Activated CD8-positive, alpha-beta memory T cell treated with anti-CD3 and anti-CD28 coated beads, Interleukin-2, amount 50 U/mL, for 1 hour (primary cell): ENCODE measurements at regions not wholly inside any gene's neighbourhood (a gene's known extent, or its start where the extent isn't known, plus 50 kb on each side); places are given as distances from the start of the nearest gene placed in this dataset.

Source experiments
- DNase-seq: peaks from one replicate; pipeline ENCODE4 v3.0.0-alpha.2; 2020; ENCODE audit errors: extremely low read depth

DNA sequence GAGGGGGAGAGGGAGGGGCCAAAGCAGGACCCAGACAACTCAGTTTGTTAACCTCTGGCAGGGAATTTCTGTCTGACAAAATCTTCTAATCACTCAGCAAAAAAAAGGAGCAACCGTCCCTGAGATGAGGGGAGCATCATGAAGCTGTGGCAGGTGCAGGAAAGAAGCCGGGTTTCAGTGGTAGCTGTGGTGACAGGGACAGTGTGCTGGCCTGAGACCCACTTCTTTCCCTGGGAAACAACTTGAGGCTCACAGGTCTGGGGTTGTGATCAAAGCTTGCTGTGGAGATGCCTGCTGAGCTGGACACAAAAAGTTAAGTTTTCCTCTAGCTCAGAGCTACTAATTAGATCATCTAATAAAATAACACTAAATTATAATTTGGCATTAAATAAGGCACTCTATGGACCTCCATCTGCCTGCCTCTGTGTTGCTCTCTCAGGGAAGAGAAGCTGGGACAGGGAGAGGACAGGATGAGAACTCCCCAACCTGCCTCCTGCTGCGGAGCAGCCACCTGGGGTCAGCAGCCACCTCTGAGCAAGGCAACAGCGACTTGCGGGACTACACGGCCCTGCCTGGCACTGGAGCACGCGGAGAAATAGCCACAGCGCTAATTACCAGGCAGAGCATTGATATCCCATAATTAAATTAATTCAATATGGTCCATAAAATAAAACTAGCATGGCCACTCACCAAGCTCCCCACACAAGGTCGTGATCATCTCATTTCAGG, 104.6 kb upstream of the TEX51 start:
- DNase-seq, result no peak

DNA sequence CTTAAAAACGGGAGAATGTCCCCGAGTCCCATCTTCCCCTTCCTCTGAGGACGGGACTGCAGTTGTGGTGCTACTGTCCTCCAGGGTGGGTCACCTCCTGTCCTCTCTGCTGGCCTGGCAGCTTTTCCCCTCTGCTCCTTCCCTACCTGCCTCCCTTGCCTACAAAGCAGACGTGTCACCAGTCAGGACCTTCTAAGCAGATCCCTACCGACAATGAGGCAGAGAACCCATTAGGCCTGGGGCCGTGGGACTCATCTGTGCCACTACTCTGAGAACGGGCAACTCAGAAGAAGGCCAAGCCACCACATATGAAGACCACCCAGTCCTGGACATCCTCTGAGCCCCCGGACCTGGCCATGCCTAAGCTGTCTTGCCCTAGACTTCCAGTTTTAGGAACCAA, 103.0 kb upstream of the TEX51 start:
- no peak for DNase-seq

DNA sequence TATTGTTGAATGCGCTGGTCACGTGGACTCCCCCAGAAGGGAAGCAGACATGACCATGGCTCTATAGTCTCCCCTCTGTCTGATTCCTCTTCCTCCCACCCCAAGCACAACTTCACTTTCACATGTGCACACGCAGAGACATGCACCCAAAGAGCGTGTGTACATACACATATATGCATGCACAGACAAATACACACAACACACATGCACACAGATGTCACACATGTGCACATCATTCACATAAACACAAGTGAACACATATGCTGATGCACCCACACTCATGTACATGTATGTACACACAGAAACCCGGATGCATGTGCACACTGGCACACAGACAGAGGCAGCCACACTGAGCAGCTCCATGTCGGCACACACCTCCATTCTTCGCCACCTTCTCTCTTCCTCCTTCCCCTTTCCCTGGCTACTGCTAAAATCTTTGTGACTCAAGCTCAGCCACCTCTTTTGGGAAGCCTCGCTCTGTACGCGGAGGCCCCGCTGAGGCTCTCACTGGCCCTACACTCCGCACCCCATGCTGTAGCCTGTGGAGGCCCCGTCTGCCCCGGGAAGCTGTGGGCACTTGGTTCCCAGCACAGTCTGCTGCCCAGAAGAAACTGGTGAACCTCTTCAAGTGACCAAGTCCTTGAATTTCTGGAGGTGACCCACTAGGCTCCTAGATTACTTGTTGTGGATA, 101.6 kb upstream of the TEX51 start:
- DNase-seq, result no peak

DNA sequence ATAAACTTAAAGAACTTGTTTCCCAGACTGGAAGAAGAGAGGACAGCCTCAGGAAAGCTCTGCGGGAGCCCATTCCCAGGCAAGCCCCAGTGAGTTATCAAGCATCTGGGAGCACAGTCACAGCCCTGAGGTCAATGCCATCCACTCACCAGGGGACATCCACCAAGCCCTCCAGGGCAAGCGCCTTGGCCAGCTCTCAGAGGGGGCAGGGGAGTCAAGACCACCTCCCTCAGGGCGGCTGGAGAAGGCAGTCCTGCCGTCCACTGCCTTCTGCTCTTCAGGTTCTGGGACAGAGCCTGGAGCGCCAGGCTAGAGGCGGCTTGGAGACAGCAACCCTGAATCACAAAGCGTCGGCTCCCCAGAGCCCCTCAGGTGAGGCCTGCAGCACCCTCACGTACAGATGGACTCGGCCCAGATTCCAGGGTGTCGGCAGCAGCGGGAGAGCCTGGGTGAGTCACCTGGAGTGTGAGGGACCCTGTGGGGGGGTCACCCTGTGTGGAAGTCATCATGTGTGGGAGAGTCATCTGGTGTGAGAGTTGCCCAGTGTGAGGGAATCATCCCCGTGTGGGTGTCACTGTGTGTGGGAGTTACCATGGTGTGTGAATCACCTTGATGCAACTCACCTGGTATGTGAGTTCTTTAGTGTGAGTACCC, 100.9 kb upstream of the TEX51 start:
- DNase-seq, result no peak

DNA sequence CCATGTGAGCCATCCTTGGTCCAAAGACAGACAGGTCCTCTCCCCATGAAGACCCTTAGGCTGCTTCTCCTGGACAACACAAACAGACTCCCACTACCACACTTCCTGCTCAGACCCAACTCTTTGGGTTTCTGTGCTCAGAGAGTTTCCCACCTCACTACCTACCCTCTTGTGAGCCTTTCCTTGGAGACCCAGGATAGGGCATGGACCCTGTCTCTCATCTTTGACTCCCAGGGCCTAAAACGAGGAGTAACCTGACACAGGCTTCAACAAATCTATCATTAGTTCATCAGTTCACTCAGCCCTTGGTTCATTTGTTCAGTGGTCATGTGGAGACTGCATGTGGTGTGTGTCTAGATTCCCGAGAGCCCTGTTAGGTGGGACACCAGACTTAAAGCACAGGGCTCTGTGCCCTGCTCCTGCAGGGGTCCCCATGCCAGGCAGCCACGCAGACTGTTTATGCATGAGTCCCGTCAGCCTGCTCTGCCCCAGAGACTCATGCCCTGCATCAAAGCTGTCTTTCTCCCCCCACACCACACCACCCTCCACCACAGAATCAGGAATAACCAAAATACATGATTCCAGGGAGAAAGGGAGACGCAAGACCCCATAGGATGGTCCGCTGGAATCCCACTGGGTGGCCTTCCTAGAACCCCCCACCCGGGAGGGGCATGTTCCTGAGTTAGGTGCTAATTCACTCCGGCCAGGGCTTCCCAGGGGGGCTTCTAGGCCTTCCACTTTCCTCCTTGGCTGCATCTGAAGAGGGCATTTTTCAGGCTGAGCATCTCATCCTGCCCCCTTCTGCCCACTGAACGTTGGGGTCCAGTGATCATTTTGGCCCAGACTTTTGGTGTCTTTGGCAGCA, 100.2 kb upstream of the TEX51 start:
- DNase-seq, result no peak

DNA sequence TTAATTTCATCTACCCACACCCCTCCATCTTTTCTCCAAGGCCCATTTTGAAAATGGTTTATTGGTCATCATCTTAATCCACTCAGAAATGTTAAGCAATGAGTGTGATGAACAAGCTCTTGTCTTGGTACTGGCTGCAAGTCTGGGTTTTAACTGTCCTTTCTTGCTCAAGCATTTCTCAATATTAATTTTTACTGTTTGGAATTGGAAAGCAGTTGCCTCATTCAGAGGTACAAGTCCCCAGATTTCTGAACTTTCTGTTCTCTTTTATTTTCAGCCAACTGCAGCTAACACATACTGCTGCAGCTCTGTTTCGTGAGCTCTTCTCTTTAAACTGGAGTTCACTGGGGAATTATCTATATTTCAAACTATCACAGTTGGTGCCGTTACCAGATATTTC, 99.4 kb upstream of the TEX51 start:
- no peak for DNase-seq

DNA sequence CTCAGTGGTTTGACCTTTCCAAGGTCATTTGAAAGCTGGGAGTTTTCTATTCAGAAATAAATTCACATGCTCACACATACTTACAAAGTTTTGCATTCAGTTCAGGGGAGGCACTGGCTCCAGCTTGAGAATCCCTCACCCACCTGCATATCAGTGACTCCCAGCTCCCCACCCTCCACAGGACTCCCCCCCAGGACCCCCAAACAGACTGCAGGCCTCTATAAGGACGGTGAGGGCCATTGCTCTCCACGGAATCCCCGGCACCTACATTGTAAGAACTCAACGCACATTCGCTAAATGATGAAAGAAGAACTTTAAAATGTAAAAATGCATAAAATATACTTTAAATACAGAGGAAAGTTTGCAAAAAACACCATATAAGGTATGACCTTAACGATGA, 97.2 kb upstream of the TEX51 start:
- DNase-seq, result no peak

DNA sequence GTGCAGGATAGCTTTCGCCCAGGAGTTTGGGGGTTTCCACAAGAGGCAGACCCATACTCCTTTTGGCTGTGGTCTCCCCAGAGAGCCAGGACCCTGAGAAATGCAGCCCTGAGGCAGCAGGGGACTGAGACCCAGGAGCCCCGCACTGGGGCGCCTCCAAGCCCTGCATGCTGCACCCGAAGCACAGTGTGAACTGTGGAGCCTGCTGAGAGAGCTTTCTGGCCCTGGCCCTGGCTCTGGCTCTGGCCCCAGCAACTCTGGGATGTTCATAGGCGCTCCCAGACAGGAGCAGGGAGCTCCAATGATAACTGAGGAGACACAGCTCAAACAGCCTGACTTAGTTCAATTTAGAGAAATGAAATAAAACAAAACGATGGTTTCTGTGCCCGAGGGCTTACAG, 96.4 kb upstream of the TEX51 start:
- DNase-seq, result no peak

DNA sequence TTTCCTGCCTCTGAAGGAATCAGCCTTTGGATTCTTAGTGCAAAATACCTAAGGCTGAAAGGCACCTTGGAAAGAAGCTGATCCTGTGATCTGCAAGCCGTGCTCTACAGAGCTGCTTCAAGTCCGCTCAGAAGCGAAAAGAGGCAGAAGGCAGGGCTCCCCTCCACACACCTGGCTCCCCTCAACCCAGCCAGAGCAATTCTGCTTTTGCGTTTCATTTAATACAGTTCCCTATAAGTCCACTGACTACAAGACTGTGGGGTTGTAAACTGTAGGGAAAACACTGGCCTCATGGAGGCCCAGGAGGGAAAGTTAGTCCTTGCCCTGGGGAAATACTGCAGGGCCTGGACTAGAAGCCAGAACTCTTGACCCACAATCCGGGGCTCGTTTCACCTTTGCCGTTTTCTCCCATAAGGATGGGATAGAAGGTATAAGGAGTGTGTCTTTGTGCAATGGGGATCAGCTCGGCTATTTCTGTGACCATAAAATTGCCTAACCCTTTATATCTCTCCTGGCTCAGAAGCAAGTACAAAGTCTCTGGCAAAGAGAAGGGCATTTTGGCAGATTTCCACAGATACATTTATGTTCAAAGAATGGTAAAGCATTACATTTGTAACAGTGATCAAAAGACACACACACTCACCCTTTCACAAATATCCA, 95.8 kb upstream of the TEX51 start:
- DNase-seq, result no peak

DNA sequence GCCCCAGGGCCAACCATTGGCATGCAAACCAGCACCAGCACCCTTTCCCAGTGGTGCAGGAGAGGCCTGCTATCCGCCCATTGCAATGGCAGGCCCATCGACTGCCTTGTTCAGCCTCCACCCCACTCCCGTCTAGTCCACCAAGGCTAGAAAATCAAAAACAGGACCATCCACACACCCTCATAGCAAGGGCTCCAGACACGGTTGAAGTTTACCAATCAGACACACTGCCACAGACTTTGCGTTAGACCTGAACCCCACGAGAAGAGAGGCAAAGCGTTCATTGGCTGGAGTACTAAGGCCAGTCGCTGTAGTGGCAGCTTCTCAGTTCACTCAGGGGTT, 95.3 kb upstream of the TEX51 start:
- no peak for DNase-seq

DNA sequence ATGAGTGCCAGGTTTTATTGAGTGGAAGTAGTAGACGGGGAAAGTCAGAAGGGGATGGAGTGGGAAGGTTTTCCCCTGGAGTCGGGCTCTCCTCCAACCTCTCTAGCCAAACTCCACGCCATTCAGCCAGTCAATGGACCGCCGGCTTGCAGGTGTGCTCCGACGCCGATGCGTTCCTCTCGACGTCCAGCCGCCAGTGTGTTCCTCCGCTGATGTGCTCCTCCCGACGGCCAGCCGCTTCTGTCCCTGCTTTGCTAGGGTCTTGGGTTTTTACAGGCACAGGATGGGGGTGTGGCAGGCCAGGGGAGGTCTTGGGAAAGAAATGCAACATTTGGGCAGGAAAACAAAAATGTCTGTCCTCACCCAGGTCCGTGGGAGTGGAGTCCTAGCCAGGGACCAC, 94.3 kb upstream of the TEX51 start:
- DNase-seq, result no peak

DNA sequence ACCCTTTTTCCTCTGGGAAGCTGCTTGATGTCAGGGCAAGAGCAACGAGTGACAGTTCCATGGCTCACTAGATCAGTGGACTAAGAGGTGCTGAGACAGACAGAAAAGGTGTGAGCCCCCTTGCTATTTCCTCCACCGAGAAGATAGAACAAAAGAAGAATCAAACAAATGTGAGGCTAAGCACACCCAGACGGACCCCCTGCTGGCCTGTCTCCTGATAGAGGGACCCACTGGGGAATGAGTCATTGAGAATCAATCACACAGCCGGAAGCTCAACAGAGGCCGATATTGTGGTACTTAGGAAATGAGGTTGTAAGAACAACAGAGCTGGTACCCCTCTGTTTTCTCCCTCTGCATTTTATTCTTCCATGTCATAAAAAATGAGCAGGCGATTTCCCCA, 89.8 kb upstream of the TEX51 start:
- no peak for DNase-seq

DNA sequence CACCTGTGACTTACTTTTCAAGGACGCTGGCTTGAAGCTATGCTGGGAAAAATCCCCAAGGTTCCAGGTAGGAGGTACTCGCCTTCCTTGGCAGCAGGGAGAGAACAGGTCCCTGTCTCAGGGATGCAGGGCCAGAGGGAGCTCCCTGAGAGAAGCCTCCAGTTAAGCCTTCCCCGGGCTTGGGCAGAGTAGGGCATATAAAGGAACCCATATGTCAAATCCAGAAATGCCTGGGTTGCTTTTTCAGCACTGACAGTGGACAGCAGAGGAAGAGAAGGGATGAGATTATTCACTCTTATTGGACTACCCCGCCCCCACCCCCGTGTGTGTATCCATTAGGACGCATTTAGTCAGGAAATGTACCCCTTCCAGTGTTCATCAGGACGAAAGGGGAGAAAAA, 89.3 kb upstream of the TEX51 start:
- DNase-seq, result no peak

DNA sequence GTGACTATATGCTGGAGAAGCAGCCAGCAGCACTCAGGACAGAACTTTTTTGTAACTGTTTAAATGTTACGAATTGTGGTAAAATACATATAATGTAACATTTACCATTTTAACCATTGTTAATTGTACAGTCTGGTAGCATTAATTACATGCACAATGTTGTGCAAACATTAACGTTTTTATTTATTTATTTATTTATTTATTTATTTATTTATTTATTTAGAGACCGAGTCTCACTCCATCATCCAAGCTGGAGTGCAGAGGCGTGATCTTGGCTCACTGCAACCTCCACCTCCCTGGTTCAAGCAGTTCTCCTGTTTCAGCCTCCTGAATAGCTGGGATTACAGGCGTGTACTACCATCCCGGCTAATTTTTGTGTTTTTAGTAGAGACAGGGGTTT, 88.7 kb upstream of the TEX51 start:
- no peak for DNase-seq

DNA sequence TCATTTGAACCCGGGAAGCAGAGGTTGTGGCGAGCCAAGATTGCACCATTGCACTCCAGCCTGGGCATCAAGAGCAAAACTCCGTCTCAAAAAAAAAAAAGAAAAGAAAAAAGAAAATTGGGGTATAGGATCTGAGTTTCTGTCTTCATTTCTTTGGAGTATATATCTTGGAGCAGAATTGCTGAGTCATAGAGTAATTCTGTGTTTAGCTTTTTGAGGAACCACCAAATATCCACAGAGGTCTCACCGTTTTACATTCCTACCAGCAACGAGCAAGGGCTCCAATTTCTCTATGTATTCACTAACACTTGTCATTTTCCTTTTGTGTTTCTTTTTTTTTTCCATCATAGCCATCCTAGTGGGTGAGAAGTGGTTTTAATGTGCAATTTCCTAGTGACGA, 87.6 kb upstream of the TEX51 start:
- DNase-seq, result no peak

DNA sequence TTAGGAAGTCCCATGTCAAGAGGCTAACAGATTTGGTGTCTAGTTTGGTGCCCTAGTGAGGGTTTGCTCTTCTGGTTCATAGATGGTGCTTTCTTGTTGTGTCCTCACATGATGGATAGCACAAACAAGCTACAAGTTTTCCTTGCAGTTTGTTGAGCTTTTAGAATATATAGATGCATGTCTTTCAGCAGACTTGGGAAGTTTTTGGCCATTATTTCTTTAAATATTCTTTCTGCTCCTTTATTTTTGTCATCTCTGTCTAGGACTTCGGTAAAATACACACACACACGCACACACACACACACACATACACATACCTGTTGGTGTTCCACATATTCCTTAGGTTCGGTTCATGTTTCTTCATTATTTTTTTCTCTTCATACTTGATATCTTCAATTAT, 81.5 kb upstream of the TEX51 start:
- no peak for DNase-seq

DNA sequence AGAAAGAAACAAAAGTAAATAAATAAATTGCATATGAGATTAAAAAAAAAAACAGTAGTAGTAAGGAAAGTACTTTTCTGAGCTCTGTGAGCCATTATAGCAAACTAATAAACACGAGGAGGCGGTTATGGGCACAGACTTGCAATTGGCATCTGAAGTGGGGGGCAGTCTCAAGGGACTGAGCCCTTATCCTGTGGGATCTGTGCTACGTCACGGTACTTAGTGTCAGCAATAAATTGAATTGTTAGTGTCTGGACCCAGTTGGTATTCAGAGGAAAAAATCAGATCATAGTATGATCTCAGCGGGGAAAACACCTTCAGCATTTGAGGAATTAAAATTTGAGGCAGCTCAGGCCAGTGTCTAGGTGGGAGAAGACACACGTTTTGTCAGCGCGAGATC, 76.6 kb upstream of the TEX51 start:
- DNase-seq, result no peak

DNA sequence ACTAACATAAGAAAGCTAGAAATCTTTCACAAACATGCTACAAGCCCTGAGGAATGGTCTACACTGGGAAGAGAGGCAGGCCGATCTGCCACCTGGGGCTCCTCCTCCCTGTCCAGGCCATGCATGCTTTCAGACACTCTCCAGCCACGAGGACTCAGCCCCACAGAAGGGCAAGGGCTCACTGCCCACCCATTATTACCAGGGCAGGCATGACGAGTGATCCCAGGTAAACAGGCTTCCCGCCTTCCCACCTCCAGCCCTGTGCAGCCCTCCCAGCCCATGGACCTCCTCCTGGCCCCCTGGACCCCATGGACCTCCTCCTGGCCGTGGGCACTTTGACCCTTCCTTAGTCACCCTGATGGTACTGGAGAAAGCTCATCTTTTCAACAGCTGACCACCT, 75.8 kb upstream of the TEX51 start:
- no peak for DNase-seq

DNA sequence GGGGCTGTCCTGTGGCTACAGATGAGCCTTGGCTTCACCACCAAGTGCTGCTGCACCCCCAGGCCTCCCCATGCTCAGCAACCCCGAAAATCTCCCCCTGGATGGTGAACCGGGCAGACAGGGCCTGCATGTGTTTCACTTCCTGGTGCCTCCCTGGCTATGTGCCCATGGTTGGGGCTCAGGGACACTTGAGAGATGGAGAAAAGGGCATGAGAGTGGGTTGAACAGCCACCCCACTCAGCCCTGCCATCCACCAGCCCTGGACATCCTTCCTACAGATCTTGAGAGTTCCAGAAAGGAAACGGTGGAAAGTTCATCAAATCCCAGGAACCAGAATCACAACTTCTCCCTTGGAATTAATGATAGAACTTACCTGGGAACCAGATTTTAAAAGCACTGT, 74.7 kb upstream of the TEX51 start:
- no peak for DNase-seq

DNA sequence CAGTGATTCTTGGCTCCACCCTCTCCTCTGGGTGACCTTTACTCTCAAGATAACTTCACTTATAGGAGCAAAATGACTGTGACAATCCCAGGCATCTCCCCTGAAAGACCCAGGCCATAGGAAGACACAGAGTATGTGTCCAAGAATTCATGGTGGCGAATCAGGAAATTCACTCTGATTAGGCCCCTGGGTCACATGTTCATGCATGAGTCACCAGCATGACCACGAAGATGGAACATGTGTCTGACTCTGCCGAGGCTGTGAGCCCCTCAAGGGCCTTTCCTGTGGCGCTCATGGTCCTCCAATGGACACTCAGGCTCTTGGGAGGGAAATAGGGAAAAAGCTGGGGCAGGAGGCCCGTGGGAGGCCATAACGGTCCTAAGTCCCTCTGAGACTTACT, 74.0 kb upstream of the TEX51 start:
- no peak for DNase-seq

DNA sequence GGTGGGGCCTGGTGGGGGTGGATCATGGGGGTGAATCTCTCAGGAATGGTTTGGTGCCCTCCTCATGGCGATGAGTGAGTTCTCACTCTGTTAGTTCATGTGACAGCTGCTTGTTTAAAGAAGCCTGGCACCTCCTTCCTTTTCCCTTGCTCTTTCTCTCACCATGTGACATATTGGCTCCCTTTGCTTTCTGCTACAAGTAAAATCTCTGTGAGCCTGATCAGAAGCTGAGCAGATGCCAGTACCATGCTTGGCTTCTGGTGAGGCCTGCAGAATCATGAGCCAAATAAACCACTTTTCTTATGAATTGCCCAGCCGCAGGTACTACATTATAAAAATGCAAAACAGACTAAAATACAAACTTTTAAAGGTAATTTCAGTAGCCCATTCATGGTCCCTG, 73.4 kb upstream of the TEX51 start:
- no peak for DNase-seq

DNA sequence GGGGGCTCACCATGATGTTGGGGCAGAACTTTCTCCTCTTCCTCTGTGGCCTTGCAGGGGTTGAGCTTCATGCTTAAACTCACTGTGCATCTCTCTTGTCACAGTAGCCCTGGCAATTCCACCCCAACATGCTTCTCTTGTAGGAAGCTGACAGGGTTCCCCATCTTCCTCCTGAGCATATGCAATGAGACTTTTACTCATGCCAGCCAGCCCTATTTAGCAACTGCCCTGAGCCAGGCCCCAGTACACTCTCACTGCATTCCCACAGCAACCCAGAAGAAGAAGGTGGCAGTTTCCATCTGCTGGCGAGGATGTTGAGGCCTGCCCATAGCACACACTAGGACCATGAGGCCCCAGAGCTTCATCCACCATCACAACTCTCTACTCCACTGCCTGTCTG, 72.2 kb upstream of the TEX51 start:
- no peak for DNase-seq
